Stomach (tissue), 8 donors: ENCODE measurements at regions not wholly inside any gene's neighbourhood (a gene's known extent, or its start where the extent isn't known, plus 50 kb on each side); places are given as distances from the start of the nearest gene placed in this dataset.
"Not testable (repeated sequence)": the region's sequence is repeated elsewhere in the genome, so short reads cannot be mapped to it uniquely, and the experiment has no call there.

ENCODE experiments used
- DNase-seq, 2 donors: peaks; one replicate each; pipeline versions ENCODE4 v3.0.0 to v3.0.0-alpha.2; 2013 to 2019
- H3K27ac ChIP-seq, 5 donors: fragments of 200-600 bp in 4 of 5; sonication (generic) in 4 of 5; one replicate each; pipeline ENCODE4 v1.5.1; 2013 to 2019; ENCODE audit warnings: mild to moderate bottlenecking in 1 of 5, moderate library complexity in 1 of 5
- H3K27me3 ChIP-seq, 3 donors: fragments of 200-600 bp; sonication (generic); one replicate each; pipeline ENCODE4 v1.5.1; 2017 to 2019; ENCODE audit warnings: mixed run types in 1 of 3
- H3K36me3 ChIP-seq, 4 donors: fragments of 200-600 bp; sonication (generic); 1 replicate in 3 of 4; 2 replicates in 1 of 4; pipeline ENCODE4 v1.5.1; 2016 to 2019
- H3K4me1 ChIP-seq, 4 donors: fragments of 200-600 bp; sonication (generic); one replicate each; pipeline ENCODE4 v1.5.1; 2016 to 2019
- H3K4me3 ChIP-seq, 4 donors: fragments of 200-600 bp; sonication (generic) in 3 of 4; one replicate each; pipeline ENCODE4 v1.5.1; 2016 to 2019; ENCODE audit warnings: mild to moderate bottlenecking in 1 of 4
- H3K9me3 ChIP-seq, 4 donors: fragments of 200-600 bp; sonication (generic); one replicate each; pipeline ENCODE4 v1.5.1; 2016 to 2019
- EP300 ChIP-seq: sonication (generic); formaldehyde crosslinking; IDR thresholded peaks from one replicate; pipeline ENCODE4 v1.6.1; 2017; ENCODE audit warnings: antibody characterized with exemption
- POLR2A ChIP-seq, 4 donors: fragments of 450-650 bp; IDR thresholded peaks; one replicate each; pipeline ENCODE4 v1.6.1; 2016; ENCODE audit warnings: antibody characterized with exemption in 4 of 4, control low read depth in 2 of 4, mild to moderate bottlenecking in 1 of 4, moderate library complexity in 1 of 4
- POLR2AphosphoS5 ChIP-seq, 3 donors: sonication (generic); formaldehyde crosslinking; IDR thresholded peaks; one replicate each; pipeline ENCODE4 v1.6.1; 2016; ENCODE audit warnings: antibody characterized with exemption in 3 of 3
- WGBS, 5 donors: extraction: QIAGEN DNeasy Blood & Tissue Kit in 3 of 5; methylation state at CpG; one replicate each; pipeline versions ENCODE4 v1.1.5 to v1.1.7; 2013 to 2018; 5-methylcytosine and 5-hydroxymethylcytosine counted together
- intact Hi-C: fragments of 100-400 bp; cut with DNase I; formaldehyde crosslinking; loops from one replicate; pipeline ENCODE4 v1.15.1; 2023; ENCODE audit warnings: low total_unique reads
- TF ChIP-seq, protein P1 (sequence below), 7 experiments: fragments of 450-650 bp in 4 of 7; fragments of 200-600 bp in 3 of 7; sonication (generic) in 3 of 7; IDR thresholded peaks; one replicate each; pipeline ENCODE4 v1.5.1; 2016 to 2019; ENCODE audit warnings: antibody characterized with exemption in 7 of 7, control low read depth in 2 of 7, mild to moderate bottlenecking in 1 of 7
- donor health status: healthy with polysubstance abuse.
- donor health status: Bipolar disorder and iron deficiency.
- donor health status: healthy.

DNA sequence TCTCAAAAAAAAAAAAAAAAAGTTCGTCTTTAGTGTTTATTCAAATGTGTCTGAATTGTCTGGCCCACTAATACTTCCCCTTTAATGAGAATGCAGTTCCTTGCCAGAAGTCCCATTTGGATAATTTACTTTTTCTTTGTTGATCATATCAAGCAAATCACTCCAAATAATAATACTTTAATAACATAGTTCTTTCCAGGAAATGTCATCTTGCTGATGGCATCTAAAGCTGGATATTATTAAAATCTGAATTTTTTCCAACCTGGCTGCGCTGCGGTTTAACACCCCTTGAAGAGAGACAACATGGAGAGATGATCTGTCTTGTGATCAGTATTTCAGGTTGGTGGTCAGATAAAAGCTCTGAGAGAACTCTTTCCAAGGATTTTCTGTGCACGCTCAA, 111.2 kb upstream of the CNKSR3 start:
- intact Hi-C loops = no loop called here
- no peak for TF ChIP-seq EP300
- TF ChIP-seq, protein P1, sequence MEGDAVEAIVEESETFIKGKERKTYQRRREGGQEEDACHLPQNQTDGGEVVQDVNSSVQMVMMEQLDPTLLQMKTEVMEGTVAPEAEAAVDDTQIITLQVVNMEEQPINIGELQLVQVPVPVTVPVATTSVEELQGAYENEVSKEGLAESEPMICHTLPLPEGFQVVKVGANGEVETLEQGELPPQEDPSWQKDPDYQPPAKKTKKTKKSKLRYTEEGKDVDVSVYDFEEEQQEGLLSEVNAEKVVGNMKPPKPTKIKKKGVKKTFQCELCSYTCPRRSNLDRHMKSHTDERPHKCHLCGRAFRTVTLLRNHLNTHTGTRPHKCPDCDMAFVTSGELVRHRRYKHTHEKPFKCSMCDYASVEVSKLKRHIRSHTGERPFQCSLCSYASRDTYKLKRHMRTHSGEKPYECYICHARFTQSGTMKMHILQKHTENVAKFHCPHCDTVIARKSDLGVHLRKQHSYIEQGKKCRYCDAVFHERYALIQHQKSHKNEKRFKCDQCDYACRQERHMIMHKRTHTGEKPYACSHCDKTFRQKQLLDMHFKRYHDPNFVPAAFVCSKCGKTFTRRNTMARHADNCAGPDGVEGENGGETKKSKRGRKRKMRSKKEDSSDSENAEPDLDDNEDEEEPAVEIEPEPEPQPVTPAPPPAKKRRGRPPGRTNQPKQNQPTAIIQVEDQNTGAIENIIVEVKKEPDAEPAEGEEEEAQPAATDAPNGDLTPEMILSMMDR (IDR thresholded peaks at IDR 0.05) = no peak
- WGBS, 5 donors = 59 to 65% (median 63%) methylated on average over 4 of the region's 4 CpGs

DNA sequence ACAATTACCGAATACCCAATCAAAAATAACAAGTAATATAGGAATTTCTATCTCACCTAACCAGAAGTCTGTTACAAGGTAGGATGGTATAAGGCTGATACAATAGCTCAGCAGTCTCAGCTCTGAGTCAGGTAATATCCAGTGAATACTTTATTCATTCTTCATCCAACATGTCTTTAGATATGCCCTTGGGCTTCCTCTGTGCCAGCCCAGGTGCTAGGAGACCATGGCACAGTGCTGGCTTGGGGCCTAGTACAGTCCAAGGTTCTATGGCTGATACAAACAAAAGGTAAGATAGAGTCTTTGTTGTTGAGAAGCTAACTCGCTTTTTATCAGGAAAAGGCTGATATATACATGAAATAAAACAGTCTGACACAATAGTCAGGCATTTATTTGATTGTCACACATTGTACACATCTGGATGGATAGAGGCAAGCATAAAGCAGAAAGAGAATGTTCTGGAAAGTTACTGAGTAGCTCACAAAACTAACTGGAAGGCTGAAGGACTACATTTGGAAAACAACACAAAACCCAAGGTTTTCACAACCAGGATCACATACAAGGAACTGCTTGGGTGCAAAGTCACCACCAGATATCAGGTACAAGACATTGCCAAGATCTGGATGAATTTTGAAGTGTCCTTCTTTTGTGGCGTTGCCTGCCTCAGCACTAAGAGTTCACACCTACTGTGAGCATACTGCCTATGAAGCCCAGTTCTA, 110.4 kb upstream of the SCAF8 start:
- 29 to 65% (median 50%) methylated on average over 3 of the region's 3 CpGs for WGBS, 5 donors
- TF ChIP-seq, protein P1 (IDR thresholded peaks at IDR 0.05) = no peak
- TF ChIP-seq EP300 (no peak), POLR2AphosphoS5 (IDR thresholded peaks at IDR 0.05) (peak in 2 of 3 donors; percentile 50 to 64)
- intact Hi-C loops = no loop called here
- no peaks in the 10 kb centered on the region for H3K36me3 ChIP-seq
- DNase-seq = peak; percentile 44 to 84
- H3K4me1 ChIP-seq = peaks cover 6 to 44% (median 18%) of the 10 kb centered on the region in 4 donors
- peak overlapping the region; percentile 41 to 73 (median 50) for H3K27ac ChIP-seq
- H3K4me3 ChIP-seq = no peak overlapping the region
- no peaks in the 10 kb centered on the region for H3K27me3 ChIP-seq
- no peaks in the 10 kb centered on the region for H3K9me3 ChIP-seq

More for the DNA sequence above, 111.2 kb upstream of the CNKSR3 start:
- H3K4me3 ChIP-seq = no peak overlapping the region
- no peaks in the 10 kb centered on the region for H3K27me3 ChIP-seq
- H3K4me1 ChIP-seq = peaks cover 6 to 44% (median 18%) of the 10 kb centered on the region in 4 donors
- DNase-seq = peak in 1 of 2 donors; percentile 50
- no peaks in the 10 kb centered on the region for H3K9me3 ChIP-seq
- H3K36me3 ChIP-seq = no peaks in the 10 kb centered on the region
- H3K27ac ChIP-seq = peak overlapping the region in 2 of 5 donors; percentile 38 to 73

DNA sequence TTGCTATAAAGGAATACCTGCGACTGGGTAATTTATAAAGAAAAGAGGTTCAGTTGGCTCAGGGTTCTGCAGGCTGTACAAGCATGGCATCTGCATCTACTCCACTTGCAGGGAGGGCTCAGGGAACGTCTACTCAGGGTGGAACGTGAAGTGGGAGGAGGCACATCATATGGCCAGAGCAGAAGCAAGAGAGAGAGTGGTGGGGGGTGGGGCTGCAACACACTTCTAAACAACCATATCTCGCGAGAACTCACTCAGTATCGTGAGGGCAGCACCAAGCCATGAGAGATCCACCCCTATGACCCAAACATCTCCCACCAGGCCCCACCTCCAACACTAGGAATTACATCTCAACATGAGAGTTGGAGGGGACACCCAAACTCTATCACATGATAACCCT, 109.8 kb upstream of the SCAF8 start:
- Histone ChIP-seq H3K27ac (peak overlapping the region; percentile 41 to 73 (median 50)), H3K27me3 (no peaks in the 10 kb centered on the region), H3K36me3 (no peaks in the 10 kb centered on the region), H3K9me3 (no peaks in the 10 kb centered on the region), H3K4me1 (peaks cover 6 to 41% (median 18%) of the 10 kb centered on the region in 4 donors), H3K4me3 (no peak overlapping the region)
- TF ChIP-seq POLR2AphosphoS5 (IDR thresholded peaks at IDR 0.05) = no peak
- no peak for TF ChIP-seq EP300
- TF ChIP-seq, protein P1 (IDR thresholded peaks at IDR 0.05) = no peak
- no peak for TF ChIP-seq POLR2A (IDR thresholded peaks at IDR 0.05)
- intact Hi-C loops = no loop called here
- 51 to 70% (median 66%) methylated on average over 3 to 6 of the region's 6 CpGs for WGBS, 5 donors
- no peak for DNase-seq

DNA sequence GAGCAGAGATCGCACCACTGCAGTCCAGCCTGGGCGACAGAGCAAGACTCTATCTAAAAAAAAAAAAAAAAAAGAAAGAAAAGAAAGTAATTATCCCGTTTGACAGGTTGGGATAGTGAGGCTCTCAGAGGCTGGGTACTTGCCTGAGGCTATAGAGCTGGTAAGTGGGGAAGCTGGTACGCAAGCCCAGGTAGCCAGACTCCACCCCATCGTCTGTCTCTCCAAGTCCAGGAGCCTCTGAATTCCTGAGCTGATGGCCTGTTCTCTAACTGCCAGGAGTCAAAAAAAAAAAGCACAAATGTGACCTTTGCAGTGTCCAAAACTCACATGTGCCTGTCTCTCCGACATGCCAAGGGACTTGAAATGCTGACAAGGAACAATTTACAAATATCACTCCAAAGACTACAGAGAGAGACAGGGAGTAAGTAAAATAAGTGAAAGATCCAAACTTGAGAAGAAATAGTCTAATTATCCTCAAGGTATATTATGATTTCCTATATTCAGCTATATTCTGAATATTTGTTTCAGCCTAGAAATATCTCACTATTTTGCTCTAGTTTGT, 109.1 kb upstream of the SCAF8 start:
- Histone ChIP-seq H3K9me3 (no peaks in the 10 kb centered on the region), H3K27me3 (no peaks in the 10 kb centered on the region), H3K36me3 (no peaks in the 10 kb centered on the region), H3K27ac (no peak overlapping the region), H3K4me1 (peaks cover 6 to 34% (median 18%) of the 10 kb centered on the region in 4 donors), H3K4me3 (no peak overlapping the region)
- no peak for DNase-seq
- TF ChIP-seq POLR2AphosphoS5 (IDR thresholded peaks at IDR 0.05) (no peak), EP300 (no peak), POLR2A (IDR thresholded peaks at IDR 0.05) (no peak)
- TF ChIP-seq, protein P1 (IDR thresholded peaks at IDR 0.05) = no peak
- 81 to 96% (median 84%) methylated on average over 6 of the region's 6 CpGs for WGBS, 5 donors
- intact Hi-C loops = no loop called here

DNA sequence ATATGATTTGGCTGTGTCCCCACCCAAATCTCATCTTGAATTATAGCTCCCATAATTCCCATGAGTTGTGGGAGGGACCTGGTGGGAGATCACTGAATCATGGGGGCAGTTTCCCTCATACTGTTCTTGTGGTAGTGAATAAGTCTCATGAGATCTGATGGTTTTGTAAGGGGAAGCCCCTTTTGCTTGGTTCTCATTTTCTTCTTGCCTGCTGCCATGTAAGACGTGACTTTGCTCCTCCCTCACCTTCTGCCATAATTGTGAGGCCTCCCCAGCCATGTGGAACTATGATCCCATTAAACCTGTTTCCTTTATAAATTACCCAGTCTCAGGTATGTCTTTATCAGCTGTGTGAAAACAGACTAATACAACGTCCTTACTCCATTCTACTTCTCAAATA, 108.5 kb upstream of the SCAF8 start:
- H3K4me3 ChIP-seq, H3K9me3 ChIP-seq, DNase-seq, intact Hi-C loops, H3K36me3 ChIP-seq, H3K27me3 ChIP-seq, H3K27ac ChIP-seq: not testable (repeated sequence)
- peaks cover 6 to 31% (median 17%) of the 10 kb centered on the region in 4 donors for H3K4me1 ChIP-seq
- 31 to 48% (median 45%) methylated on average over 2 of the region's 2 CpGs for WGBS, 5 donors
